GM19395 (cell line): ENCODE measurements at regions not wholly inside any gene's neighbourhood (a gene's known extent, or its start where the extent isn't known, plus 50 kb on each side); places are given as distances from the start of the nearest gene placed in this dataset.

Experiments
- ATAC-seq: cut with Tn5 transposase; IDR thresholded peaks from one replicate; pipeline ENCODE4 v1.9.1; 2021; ENCODE audit warnings: mild to moderate bottlenecking, moderate library complexity; ENCODE audit not compliant: unreplicated experiment

DNA sequence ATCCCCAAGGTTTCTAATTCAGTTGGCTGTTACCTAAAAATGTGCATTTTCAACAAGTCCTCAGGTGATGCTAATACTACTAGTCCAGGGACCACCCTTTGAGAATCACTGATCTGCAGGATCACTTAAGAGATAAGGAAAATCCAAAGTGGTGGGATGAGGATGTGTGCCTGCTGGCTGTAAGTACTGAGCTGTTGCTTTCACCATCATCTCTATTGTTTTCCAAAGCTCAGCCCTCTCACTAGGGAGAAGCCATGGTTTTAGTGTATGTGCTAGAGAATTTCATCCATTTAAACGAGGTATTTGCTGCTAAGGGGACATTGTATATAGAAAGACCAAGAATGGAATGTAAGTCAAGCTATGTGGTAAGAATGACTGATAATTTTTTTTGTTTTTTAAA, 202.3 kb downstream of the KIF21A start:
- ATAC-seq: no peak

GRCh38 chr12:39239490-39240486, 203.1 kb downstream of the KIF21A start:
- ATAC-seq: no peak

- ATAC-seq: no peak
Observed at GRCh38 chr12:39237004-39237403, 205.9 kb downstream of the KIF21A start.

GRCh38 chr12:39235990-39236767, 206.7 kb downstream of the KIF21A start:
- no peak for ATAC-seq

- no peak for ATAC-seq
Observed at GRCh38 chr12:39230086-39230485, 212.8 kb downstream of the KIF21A start.

DNA sequence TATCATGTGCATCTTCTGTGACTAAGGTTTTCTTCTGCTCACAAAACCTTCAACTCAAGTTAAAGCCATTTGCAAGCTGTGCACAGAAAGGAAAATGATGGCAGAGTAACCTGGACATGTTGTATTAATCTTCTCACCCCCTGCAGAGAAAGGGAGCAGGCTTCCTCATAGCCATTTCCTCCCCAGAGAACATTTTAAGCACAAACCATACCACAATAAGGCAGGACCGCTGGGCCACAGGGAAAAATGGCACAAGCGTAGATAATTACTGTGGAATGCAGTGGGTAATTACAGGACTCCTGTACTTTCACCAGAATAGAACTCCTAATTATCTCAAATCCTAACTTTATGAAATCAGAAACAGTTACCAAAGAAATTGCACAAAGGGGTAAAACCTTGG, 215.7 kb downstream of the KIF21A start:
- no peak for ATAC-seq

DNA sequence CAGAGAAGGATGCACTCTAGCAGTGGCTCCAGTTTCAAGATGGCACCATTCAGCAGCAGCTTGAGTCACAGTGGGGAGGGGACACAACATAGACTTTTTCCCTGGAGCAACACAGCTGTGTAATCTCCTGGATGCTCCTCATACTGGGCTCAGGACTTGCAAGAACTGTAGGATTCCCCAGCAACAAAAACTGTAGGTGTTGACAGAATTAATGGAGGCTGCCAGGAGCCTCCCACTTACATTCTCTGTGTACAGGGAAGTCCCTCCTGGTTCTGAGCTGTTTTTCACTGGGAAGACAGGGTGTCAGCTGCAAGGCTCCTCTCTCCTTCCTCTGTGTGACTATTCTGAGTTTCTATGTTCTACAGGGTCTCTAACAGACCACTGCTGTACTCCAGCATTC, 217.9 kb downstream of the KIF21A start:
- no peak for ATAC-seq

DNA sequence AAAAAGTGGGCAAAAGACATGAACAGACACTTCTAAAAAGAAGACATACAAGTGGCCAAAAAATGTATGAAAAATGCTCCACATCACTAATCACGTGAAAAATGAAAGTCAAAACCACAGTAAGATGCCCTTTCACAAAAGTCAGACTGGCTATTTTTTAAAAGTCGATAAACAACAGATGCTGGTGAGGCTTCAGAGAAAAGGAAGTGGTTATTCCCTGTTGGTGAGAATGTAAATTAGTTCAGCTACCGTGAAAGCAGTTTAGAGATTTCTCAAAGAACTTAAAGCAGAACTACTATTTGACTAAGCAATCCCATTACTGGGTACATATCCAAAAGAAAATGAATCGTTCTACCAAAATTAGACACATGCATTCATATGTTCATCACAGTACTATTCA, 237.0 kb downstream of the KIF21A start:
- ATAC-seq: peak; percentile 86

DNA sequence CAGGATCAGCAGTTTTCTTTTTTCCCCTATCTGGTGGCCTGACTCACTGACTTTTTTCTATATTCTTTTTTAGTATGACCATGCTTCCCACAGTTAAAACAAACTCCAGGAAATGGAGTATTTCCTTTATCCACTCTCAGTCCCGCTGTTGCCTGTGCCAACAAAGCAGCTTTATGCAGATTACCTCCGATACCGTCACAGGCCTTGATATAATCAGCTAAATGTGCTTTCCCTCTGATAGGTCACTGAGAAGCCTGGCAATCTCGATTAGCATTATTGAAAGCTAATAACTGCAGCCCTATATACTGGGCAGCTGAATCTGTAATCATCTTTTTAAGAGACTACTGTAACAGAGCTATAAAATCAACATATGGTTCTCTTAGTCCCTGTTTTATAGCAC, 243.6 kb downstream of the KIF21A start:
- ATAC-seq: no peak

DNA sequence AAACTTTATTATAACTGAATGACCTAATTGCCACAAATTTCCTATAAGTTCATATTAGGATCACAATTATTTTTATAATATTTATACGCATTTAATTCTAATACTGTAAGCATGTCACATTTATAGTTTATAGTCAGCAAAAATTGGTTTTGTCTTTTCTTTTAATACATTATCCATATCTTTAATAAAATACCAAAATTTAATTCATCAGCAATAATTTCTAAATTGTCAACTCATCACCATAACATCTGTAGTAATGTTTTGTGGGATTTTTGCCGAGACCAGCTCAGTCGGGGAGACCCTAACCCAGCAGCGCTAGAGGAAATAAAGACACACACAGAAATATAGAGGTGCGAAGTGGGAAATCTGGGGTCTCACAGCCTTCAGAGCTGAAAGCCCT, 254.2 kb downstream of the KIF21A start:
- ATAC-seq: no peak

GRCh38 chr12:39186744-39187143, 256.2 kb downstream of the KIF21A start:
- no peak for ATAC-seq

- no peak for ATAC-seq
Observed at GRCh38 chr12:39178837-39179236, 264.1 kb downstream of the KIF21A start.

- ATAC-seq: no peak
Observed at GRCh38 chr12:39176356-39176755, 266.6 kb downstream of the KIF21A start.

DNA sequence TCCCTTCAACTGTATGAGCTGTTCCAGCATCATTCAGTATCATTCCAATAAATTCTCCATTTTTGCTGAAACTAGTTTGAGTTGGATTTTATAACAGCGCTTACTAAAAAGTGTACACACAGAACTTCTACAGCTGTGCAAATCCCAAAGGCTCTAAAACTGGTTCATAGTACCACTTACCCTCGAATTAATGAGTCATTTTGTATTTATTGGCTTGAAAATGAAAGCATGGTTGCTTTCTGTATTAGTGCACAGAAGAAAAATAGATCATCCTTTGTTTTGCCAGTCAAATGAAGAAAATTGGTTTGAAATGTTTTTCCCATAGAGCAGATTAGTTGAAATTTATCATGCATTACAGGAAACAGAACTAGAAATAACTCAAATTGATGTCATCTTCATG, 268.3 kb upstream of the CPNE8 start:
- no peak for ATAC-seq

DNA sequence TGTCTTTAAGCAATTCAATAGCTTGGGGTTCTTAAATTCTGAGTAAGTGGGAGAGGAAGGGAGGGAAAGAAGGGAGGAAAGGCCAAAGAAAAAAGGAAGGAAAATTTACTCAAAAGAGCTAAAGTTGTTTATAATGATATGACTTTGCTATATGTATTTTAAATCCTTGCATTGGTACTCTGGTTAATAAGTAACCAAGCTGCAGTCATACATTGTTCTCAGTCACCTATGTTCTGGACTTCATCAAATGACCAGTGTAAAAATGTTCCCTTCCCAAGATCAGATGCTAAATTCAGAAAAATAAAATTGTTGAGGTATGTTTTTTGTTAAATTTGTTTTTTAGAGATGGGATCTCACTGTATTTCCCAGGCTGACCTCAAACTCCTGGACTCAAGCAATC, 259.9 kb upstream of the CPNE8 start:
- ATAC-seq: no peak

GRCh38 chr12:39161465-39162085, 256.2 kb upstream of the CPNE8 start:
- no peak for ATAC-seq

- ATAC-seq: no peak
Observed at GRCh38 chr12:39157696-39158342, 252.4 kb upstream of the CPNE8 start.

GRCh38 chr12:39145175-39145999, 240.0 kb upstream of the CPNE8 start:
- ATAC-seq: peak; percentile 91

GRCh38 chr12:39144613-39145061, 239.2 kb upstream of the CPNE8 start:
- ATAC-seq: peak; percentile 7

GRCh38 chr12:39138268-39138667, 232.9 kb upstream of the CPNE8 start:
- ATAC-seq: no peak
